RKO (cell line): ENCODE measurements at regions not wholly inside any gene's neighbourhood (a gene's known extent, or its start where the extent isn't known, plus 50 kb on each side); places are given as distances from the start of the nearest gene placed in this dataset.
A peak's percentile ranks its signal among the peaks of the same experiment; 100 is the strongest.
"Not testable (repeated sequence)": the region's sequence is repeated elsewhere in the genome, so short reads cannot be mapped to it uniquely, and the experiment has no call there.

Experiments
- DNase-seq: peaks from one replicate; pipeline ENCODE4 v3.0.0-alpha.2; 2016; ENCODE audit warnings: low spot score

GRCh38 chr11:38884145-38884865, 2286.3 kb upstream of the RAG2 start:
- DNase-seq: no peak

- no peak for DNase-seq
Measured at GRCh38 chr11:38867338-38867737, 2269.3 kb upstream of the RAG2 start.

- DNase-seq: no peak
Measured at GRCh38 chr11:38865922-38866321, 2267.9 kb upstream of the RAG2 start.

- DNase-seq: no peak
Measured at GRCh38 chr11:38842991-38843390, 2245.0 kb upstream of the RAG2 start.

- DNase-seq: no peak
Measured at GRCh38 chr11:38839071-38839470, 2241.0 kb upstream of the RAG2 start.

- DNase-seq: no peak
Measured at GRCh38 chr11:38835966-38836365, 2237.9 kb upstream of the RAG2 start.

GRCh38 chr11:38824573-38824972, 2226.5 kb upstream of the RAG2 start:
- no peak for DNase-seq

- not testable (repeated sequence) for DNase-seq
Measured at GRCh38 chr11:38821786-38822185, 2223.8 kb upstream of the RAG2 start.

- no peak for DNase-seq
Measured at GRCh38 chr11:38819981-38820380, 2221.9 kb upstream of the RAG2 start.

- DNase-seq: no peak
Measured at GRCh38 chr11:38818720-38819119, 2220.7 kb upstream of the RAG2 start.

- DNase-seq: no peak
Measured at GRCh38 chr11:38814670-38815069, 2216.6 kb upstream of the RAG2 start.

- DNase-seq: no peak
Measured at GRCh38 chr11:38809521-38809920, 2211.5 kb upstream of the RAG2 start.

- DNase-seq: no peak
Measured at GRCh38 chr11:38796281-38796680, 2198.2 kb upstream of the RAG2 start.

GRCh38 chr11:38795027-38795426, 2197.0 kb upstream of the RAG2 start:
- DNase-seq: no peak

GRCh38 chr11:38791346-38791961, 2193.4 kb upstream of the RAG2 start:
- DNase-seq: peak; percentile 77

- DNase-seq: no peak
Measured at GRCh38 chr11:38788561-38788960, 2190.5 kb upstream of the RAG2 start.

- no peak for DNase-seq
Measured at GRCh38 chr11:38784164-38784563, 2186.1 kb upstream of the RAG2 start.

- no peak for DNase-seq
Measured at GRCh38 chr11:38766796-38767195, 2168.8 kb upstream of the RAG2 start.

- no peak for DNase-seq
Measured at GRCh38 chr11:38759394-38759793, 2161.4 kb upstream of the RAG2 start.

- no peak for DNase-seq
Measured at GRCh38 chr11:38756537-38756936, 2158.5 kb upstream of the RAG2 start.

GRCh38 chr11:38751421-38751820, 2153.4 kb upstream of the RAG2 start:
- no peak for DNase-seq

- not testable (repeated sequence) for DNase-seq
Measured at GRCh38 chr11:38746516-38746915, 2148.5 kb upstream of the RAG2 start.

GRCh38 chr11:38723361-38723760, 2125.3 kb upstream of the RAG2 start:
- DNase-seq: no peak
